ENCODE measurements at regions not wholly inside any gene's neighbourhood (a gene's known extent, or its start where the extent isn't known, plus 50 kb on each side); places are given as distances from the start of the nearest gene placed in this dataset.

GRCh38 chr12:30847259-30847658, 79.3 kb upstream of the TSPAN11 start:
- peak; percentile 74 for TF ChIP-seq CTCF (IDR thresholded peaks at IDR 0.05; ENCODE audit: insufficient read depth, low read depth, low read length)
- no peak for TF ChIP-seq EZH2 (IDR thresholded peaks at IDR 0.05; ENCODE audit: insufficient read depth, low read length)
